Activated CD4-positive, alpha-beta T cell treated with anti-CD3 and anti-CD28 coated beads, Interleukin-2, amount 50 U/mL, for 1 hour (primary cell): ENCODE measurements at regions not wholly inside any gene's neighbourhood (a gene's known extent, or its start where the extent isn't known, plus 50 kb on each side); places are given as distances from the start of the nearest gene placed in this dataset.

ENCODE experiments used
- DNase-seq: peaks from one replicate; pipeline ENCODE4 v3.0.0-alpha.2; 2020

- DNase-seq: no peak
Measured at GRCh38 chr18:51739044-51739666, 541.7 kb upstream of the MEX3C start.

GRCh38 chr18:51751901-51752300, 554.4 kb upstream of the MEX3C start:
- no peak for DNase-seq

DNA sequence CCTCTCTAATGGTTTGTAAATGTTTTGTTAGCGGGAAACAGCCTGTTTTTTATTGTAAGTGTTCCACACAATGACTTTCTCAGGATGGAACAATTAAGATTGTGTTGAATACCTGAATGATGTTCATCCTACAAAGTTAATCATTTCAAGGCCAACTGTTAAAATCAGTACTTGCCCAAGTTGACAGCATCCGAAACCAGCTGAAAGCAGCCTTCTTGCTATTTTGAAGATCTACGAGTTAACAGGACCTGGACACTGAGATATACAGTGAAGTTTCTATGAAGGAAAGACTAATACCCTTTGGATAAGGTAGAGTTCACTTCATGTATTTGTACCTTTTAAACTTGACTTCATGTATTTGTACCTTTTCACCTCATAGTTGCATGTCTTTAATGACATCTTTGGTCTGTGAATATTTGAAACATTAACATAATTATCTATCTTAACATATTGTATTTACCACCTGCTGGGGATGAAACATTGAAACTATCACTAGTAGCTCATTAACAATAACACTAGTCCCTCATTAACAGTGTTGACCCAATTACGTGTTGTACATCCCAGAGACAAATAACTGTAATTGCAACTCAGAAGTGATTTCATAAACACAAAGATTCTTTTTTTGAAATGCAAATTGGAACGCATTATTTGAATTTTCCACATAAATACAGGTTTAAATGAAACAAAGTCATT, 556.0 kb upstream of the MEX3C start:
- DNase-seq: no peak

- no peak for DNase-seq
Measured at GRCh38 chr18:51754566-51754965, 557.1 kb upstream of the MEX3C start.

GRCh38 chr18:51757255-51757924, 559.9 kb upstream of the MEX3C start:
- no peak for DNase-seq

- DNase-seq: no peak
Measured at GRCh38 chr18:51762373-51762772, 564.9 kb upstream of the MEX3C start.

GRCh38 chr18:51765606-51766360, 568.3 kb upstream of the MEX3C start:
- no peak for DNase-seq

DNA sequence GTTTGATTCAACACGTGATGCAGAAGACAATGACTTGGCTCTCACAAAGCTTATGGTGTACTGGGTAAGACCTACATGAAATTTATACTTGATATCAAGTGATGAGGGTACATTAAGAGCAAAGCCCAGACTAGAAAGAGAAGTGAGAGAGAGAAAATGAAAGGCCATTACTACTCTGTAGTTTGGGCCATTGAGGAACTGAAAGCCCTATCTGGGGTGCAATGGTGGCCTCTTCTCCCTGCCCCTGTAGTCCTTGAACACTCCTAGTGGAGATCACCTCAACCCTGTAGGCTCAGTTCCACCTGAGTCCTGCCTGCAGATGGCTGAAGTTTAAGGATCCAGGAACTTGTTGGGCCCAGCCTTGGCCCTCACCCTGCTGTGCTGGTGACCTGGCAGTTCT, 569.8 kb upstream of the MEX3C start:
- no peak for DNase-seq

- DNase-seq: no peak
Measured at GRCh38 chr18:51778115-51778514, 561.9 kb upstream of the DCC start.

GRCh38 chr18:51789871-51790270, 550.1 kb upstream of the DCC start:
- DNase-seq: no peak

- DNase-seq: no peak
Measured at GRCh38 chr18:51801514-51801913, 538.5 kb upstream of the DCC start.

DNA sequence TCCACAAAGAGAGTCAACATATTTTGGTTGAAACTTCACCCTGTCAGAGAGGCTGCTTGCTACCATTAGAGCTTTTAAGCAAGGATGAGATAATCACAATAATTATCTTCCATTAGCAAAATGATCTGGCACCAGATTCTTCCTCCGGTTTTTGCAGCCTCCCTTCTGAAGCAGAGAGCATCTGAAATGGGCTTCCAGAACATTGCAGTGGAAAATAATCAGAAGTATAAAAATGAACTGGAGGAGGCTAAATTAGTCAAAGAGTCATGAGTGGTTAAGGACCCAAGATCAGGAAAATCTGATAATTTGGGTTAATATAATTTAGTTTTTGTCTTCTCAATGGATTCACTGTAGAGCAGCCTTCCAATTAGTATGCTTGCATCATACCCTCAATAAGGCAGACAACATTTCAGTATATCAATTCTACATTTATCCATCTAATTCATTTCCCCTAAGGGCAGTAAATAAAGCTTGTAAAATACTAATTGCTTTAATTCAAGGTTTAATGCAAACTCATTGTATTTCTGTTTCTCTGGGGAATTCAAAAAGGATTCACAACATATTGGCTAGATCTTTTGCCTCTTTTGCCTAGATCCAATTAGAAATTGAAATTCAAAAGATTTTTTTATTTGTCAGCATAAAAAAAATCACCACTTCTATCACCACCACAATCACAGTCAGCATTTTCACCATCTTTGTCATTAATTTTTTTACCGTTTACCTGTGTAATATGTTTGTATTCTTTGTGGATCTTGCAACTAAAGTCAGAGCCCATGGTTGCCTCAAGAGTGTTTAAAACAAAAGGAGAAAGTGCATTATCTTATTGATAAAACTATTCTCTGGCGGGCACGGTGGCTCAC, 537.2 kb upstream of the DCC start:
- DNase-seq: no peak

DNA sequence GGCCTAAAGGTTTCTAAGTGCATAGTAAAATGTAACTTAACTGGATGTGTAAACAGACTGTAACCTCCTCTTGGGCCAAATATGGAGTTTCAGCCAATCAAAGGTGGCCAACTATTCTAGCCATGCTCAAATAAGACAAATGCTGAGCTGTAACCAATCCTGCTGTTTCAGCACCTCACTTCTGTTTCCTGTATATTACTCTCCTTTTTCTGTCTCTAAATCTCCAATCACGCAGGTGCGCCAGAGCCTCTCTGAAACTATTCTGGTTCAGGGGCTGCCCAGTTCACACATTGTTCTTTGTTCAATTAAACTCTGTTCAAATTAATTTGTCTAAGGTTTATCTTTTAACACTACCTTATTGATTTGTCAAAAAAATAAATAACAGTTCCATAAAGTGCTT, 532.7 kb upstream of the DCC start:
- no peak for DNase-seq

DNA sequence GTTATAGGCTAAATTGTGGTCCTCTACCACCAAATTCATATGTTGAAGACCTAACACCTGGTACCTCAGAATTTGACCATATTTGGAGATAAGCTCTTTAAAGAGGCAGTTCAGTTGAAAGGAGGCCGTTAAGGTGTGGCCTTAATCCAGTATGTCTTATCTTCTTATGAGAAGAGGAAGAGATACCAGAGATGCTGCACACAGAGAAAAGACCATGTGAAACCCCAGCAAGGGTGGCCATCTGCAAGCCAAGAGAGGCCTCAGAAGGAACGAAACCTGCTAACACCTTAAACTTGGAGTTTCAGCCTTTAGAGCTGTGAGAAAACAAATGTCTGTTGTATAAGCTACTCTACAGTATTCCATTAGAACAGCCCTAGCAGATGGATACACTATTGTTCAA, 528.1 kb upstream of the DCC start:
- no peak for DNase-seq

DNA sequence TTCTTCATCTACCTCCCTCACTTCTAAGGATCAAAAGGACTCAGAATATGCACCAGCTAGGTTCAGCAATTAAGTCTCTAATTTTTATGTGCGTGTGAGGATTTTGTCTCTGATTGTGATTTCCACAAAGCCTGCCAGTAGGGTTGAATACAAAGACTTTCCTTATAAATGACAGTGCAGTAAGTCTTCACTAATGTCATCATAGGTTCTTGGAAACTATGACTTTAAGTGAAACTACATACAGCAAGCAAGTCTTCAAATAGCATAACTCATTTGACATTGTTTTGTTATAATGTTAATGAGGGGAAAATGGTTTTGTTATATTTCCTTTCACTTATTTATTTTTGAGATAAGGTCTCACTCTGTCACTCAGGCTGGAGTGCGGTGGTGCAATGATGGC, 526.3 kb upstream of the DCC start:
- no peak for DNase-seq

DNA sequence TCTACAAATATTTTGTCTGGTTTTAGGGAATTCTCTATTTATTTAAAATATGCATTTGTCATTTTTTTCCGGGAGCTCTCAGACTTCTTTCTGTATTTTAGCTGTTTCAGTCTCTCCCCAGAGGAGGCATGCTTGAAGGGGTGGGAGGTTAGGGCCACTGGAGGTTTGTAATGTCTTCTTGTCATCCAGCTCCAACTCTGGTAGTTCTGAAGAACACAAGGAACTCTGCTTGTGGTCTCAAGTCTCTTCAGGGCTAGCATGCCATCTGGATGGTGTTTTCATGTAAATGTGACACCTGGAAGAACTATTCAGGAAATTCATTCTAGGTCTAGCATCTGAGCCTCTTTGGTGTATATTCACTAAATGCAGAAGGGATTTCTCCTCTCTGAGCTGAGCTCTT, 518.4 kb upstream of the DCC start:
- no peak for DNase-seq

DNA sequence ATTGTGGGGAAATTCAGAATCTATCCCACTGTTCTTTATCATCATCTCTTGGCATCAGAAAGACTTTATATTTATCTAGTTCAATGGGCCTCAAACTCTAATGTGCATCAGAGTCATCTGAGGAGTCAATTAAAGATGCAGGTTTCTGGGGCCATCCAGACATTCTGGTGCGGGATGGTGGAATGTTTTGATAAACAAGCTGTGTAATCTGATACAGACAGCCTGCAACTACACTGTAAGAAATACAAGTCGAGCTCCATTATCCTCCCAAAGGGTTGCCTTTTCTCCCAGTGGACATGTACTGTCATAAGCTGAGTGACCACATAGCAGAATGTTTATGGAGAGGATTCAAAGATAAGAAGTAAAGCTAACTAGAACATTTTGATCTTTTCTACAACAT, 515.3 kb upstream of the DCC start:
- no peak for DNase-seq

DNA sequence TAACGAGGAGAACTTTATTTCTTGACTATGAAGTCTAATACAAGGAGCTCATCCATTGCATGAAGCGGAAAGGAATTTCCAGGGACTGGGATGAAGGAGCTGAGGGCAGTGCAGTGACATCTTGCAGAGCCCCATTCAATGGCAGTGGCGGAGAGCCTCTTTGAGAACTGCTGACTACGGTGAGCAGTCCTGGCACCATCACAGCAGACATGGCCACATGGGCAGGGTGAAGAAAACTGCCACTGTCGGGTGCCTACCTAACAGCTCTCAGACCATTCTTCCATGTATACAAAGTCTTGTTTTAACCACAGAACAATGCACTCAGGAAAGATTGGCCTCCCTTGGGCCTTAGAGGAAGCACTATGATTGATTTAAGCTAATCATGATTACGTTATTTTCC, 506.1 kb upstream of the DCC start:
- no peak for DNase-seq

DNA sequence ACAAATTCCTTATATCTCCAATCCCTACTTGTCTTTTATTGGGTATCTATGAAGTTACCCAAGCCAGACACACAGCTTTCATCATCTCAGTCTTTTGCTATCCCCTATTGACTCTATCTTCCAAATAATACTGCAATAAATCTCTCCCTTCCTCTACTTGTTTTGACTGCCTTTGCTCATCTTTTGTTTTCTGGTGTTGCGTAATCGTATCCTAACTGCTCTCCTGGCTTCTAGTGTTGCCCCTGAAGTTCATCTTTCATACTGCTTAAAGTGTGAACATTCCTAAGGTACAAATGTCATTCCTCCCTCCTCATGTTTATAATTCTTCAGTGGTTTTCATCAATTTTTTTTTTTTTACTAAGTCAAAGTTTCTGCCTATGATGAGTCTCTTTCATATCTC, 491.3 kb upstream of the DCC start:
- DNase-seq: no peak

DNA sequence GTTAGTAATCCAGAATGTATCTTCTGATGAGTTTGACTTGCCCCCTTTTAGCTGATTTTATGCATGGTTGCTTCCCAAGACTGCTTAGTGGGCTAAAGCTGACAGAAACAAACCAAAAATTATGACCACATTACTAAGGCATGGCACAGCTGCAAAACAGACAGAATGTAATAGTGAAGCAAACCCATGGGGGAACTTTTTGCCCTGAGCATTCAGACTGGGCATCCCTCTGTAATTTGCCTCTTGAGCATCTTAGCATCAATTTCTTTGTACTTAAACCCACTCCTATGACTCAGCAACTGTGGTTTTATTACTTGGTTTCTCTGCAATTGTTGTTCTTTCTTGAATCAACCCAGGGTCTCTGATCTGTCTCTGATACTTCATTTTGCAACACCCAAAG, 487.3 kb upstream of the DCC start:
- no peak for DNase-seq

DNA sequence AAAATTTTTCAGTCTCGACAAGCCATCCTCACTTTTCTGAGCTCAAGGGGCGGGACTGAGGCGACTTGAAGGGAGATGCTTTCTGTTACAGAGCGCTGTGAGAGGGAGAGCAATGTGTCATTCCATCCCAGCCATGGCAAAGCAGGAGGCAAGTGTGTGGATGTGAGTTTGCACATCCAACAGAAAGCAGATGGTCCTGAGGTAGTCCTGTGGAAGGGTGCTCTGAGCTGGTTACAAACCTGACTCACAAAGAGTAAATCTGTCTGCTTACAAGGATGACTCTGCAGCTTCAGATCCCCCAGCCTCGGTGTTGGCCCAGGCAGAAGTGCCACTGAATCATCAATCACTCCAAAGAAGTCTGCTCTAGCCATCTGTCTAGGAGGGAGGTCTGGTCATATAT, 482.0 kb upstream of the DCC start:
- DNase-seq: no peak

DNA sequence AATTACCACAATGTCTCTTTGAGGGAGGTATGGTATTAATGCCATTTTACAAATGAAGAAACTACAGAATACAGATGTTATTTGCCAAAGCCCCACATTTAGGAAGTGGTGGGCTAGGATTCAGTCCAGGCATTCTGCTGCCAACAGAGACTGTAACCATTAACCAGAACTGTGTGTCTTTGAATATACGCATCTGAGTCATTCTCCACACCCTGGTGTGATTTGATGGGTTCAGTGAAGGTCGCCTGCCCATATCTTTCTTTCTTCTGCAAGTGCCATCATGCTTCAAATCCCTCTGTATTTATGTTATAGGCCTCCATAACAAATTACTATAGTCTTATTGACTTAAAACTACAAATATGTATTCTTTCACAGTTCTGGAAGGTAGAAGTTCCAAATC, 479.0 kb upstream of the DCC start:
- DNase-seq: no peak
